ENCODE measurements at regions not wholly inside any gene's neighbourhood (a gene's known extent, or its start where the extent isn't known, plus 50 kb on each side); places are given as distances from the start of the nearest gene placed in this dataset.

- no peak overlapping the region for H3K27ac Mint-ChIP-seq (ENCODE audit: unreplicated experiment)
- H3K4me3 Mint-ChIP-seq (ENCODE audit: unreplicated experiment): no peak overlapping the region
- peaks cover 24% of the 10 kb centered on the region for H3K27me3 Mint-ChIP-seq (ENCODE audit: low read depth)
- no peaks in the 10 kb centered on the region for H3K4me1 Mint-ChIP-seq (ENCODE audit: low read depth)
- H3K9me3 Mint-ChIP-seq (ENCODE audit: low read depth): peaks cover 10% of the 10 kb centered on the region
- TF ChIP-seq, protein P1, sequence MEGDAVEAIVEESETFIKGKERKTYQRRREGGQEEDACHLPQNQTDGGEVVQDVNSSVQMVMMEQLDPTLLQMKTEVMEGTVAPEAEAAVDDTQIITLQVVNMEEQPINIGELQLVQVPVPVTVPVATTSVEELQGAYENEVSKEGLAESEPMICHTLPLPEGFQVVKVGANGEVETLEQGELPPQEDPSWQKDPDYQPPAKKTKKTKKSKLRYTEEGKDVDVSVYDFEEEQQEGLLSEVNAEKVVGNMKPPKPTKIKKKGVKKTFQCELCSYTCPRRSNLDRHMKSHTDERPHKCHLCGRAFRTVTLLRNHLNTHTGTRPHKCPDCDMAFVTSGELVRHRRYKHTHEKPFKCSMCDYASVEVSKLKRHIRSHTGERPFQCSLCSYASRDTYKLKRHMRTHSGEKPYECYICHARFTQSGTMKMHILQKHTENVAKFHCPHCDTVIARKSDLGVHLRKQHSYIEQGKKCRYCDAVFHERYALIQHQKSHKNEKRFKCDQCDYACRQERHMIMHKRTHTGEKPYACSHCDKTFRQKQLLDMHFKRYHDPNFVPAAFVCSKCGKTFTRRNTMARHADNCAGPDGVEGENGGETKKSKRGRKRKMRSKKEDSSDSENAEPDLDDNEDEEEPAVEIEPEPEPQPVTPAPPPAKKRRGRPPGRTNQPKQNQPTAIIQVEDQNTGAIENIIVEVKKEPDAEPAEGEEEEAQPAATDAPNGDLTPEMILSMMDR (IDR thresholded peaks at IDR 0.05): no peak
- no peak for DNase-seq (ENCODE audit: low spot score)
- H3K36me3 Mint-ChIP-seq (ENCODE audit: low read depth): peaks cover 4% of the 10 kb centered on the region
Measured at GRCh38 chr3:189529889-189530471, 101.2 kb upstream of the TP63 start.

GRCh38 chr3:189530822-189531221 lies 100.4 kb upstream of the TP63 start:
- Mint-ChIP-seq H3K27ac (ENCODE audit: unreplicated experiment) (no peak overlapping the region), H3K4me1 (ENCODE audit: low read depth) (no peaks in the 10 kb centered on the region), H3K36me3 (ENCODE audit: low read depth) (peaks cover 3% of the 10 kb centered on the region), H3K9me3 (ENCODE audit: low read depth) (peaks cover 7% of the 10 kb centered on the region), H3K4me3 (ENCODE audit: unreplicated experiment) (no peak overlapping the region), H3K27me3 (ENCODE audit: low read depth) (peaks cover 27% of the 10 kb centered on the region)
- no peak for DNase-seq (ENCODE audit: low spot score)
- TF ChIP-seq, protein P1 (IDR thresholded peaks at IDR 0.05): no peak

DNA sequence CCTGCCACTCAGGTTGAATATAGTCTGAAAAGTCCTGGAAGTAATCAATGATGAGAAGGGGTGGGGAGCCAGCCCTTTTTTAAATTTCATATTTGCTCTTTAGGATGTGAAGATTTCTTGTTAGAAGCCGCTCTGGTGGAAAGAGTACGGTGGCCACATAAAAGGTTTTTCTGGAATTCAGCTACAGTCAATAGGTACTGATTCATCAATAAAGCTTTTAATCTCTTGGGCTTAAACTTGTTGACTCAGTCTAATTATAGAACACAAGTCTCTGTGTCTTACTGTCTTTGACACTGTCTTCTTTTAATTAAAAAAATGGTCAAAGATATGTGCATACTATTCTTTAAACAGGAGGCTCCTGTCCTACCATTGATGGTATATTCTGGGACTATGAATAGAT lies 99.9 kb upstream of the TP63 start:
- Mint-ChIP-seq H3K9me3 (ENCODE audit: low read depth) (peaks cover 3% of the 10 kb centered on the region), H3K27me3 (ENCODE audit: low read depth) (peaks cover 27% of the 10 kb centered on the region), H3K4me1 (ENCODE audit: low read depth) (no peaks in the 10 kb centered on the region), H3K4me3 (ENCODE audit: unreplicated experiment) (no peak overlapping the region), H3K36me3 (ENCODE audit: low read depth) (no peaks in the 10 kb centered on the region), H3K27ac (ENCODE audit: unreplicated experiment) (no peak overlapping the region)
- TF ChIP-seq, protein P1 (IDR thresholded peaks at IDR 0.05): no peak
- DNase-seq (ENCODE audit: low spot score): no peak

GRCh38 chr3:189534531-189534930 lies 96.7 kb upstream of the TP63 start:
- H3K9me3 Mint-ChIP-seq (ENCODE audit: low read depth): no peaks in the 10 kb centered on the region

GRCh38 chr3:189537135-189537534 lies 94.1 kb upstream of the TP63 start:
- peaks cover 35% of the 10 kb centered on the region for H3K27me3 Mint-ChIP-seq (ENCODE audit: low read depth)
- no peaks in the 10 kb centered on the region for H3K36me3 Mint-ChIP-seq (ENCODE audit: low read depth)
- no peak overlapping the region for H3K4me3 Mint-ChIP-seq (ENCODE audit: unreplicated experiment)
- no peaks in the 10 kb centered on the region for H3K9me3 Mint-ChIP-seq (ENCODE audit: low read depth)
- TF ChIP-seq, protein P1 (IDR thresholded peaks at IDR 0.05): no peak
- no peak overlapping the region for H3K27ac Mint-ChIP-seq (ENCODE audit: unreplicated experiment)
- DNase-seq (ENCODE audit: low spot score): no peak
- H3K4me1 Mint-ChIP-seq (ENCODE audit: low read depth): no peaks in the 10 kb centered on the region

More at GRCh38 chr3:189534531-189534930, 96.7 kb upstream of the TP63 start:
- TF ChIP-seq, protein P1 (IDR thresholded peaks at IDR 0.05): no peak
- no peak overlapping the region for H3K27ac Mint-ChIP-seq (ENCODE audit: unreplicated experiment)
- H3K36me3 Mint-ChIP-seq (ENCODE audit: low read depth): no peaks in the 10 kb centered on the region
- no peaks in the 10 kb centered on the region for H3K4me1 Mint-ChIP-seq (ENCODE audit: low read depth)
- H3K4me3 Mint-ChIP-seq (ENCODE audit: unreplicated experiment): no peak overlapping the region
- H3K27me3 Mint-ChIP-seq (ENCODE audit: low read depth): peaks cover 30% of the 10 kb centered on the region
- DNase-seq (ENCODE audit: low spot score): no peak

Measured in chondrocyte (in vitro differentiated cells).